Mucosa of stomach (tissue), 1 donor: ENCODE measurements at regions not wholly inside any gene's neighbourhood (a gene's known extent, or its start where the extent isn't known, plus 50 kb on each side); places are given as distances from the start of the nearest gene placed in this dataset.

Experiments
- H3K27me3 ChIP-seq: one replicate; pipeline ENCODE4 v1.7.0; 2013; ENCODE audit warnings: mild to moderate bottlenecking, low read length; ENCODE audit not compliant: control insufficient read depth, insufficient read depth
- H3K36me3 ChIP-seq: one replicate; pipeline ENCODE4 v1.7.0; 2013; ENCODE audit warnings: low read length; ENCODE audit not compliant: control insufficient read depth, insufficient read depth
- H3K4me1 ChIP-seq: one replicate; pipeline ENCODE4 v1.7.0; 2013; ENCODE audit warnings: mild to moderate bottlenecking, low read length; ENCODE audit not compliant: control insufficient read depth, insufficient read depth
- H3K4me3 ChIP-seq: one replicate; pipeline ENCODE4 v1.7.0; 2013; ENCODE audit warnings: low read length
- H3K9ac ChIP-seq: one replicate; pipeline ENCODE4 v1.7.0; 2013; ENCODE audit warnings: mild to moderate bottlenecking, low read length, moderate library complexity
- H3K9me3 ChIP-seq: one replicate; pipeline ENCODE4 v1.7.0; 2013; ENCODE audit warnings: mild to moderate bottlenecking, low read length, moderate library complexity; ENCODE audit not compliant: control insufficient read depth
- donor health status: Pancreatic carcinoma.

- Histone ChIP-seq H3K36me3 (no peaks in the 10 kb centered on the region), H3K9ac (no peak overlapping the region), H3K4me3 (no peak overlapping the region), H3K9me3 (no peaks in the 10 kb centered on the region), H3K27me3 (no peaks in the 10 kb centered on the region), H3K4me1 (no peaks in the 10 kb centered on the region)
Observed at GRCh38 chr1:166544036-166544435, 295.2 kb upstream of the POGK start.

- Histone ChIP-seq H3K9me3 (no peaks in the 10 kb centered on the region), H3K36me3 (no peaks in the 10 kb centered on the region), H3K27me3 (no peaks in the 10 kb centered on the region), H3K4me3 (no peak overlapping the region), H3K4me1 (no peaks in the 10 kb centered on the region), H3K9ac (no peak overlapping the region)
Observed at GRCh38 chr1:166544561-166544960, 294.7 kb upstream of the POGK start.

- Histone ChIP-seq H3K9me3 (no peaks in the 10 kb centered on the region), H3K36me3 (no peaks in the 10 kb centered on the region), H3K27me3 (no peaks in the 10 kb centered on the region), H3K9ac (no peak overlapping the region), H3K4me1 (no peaks in the 10 kb centered on the region), H3K4me3 (no peak overlapping the region)
Observed at GRCh38 chr1:166552706-166553105, 286.6 kb upstream of the POGK start.

- no peak overlapping the region for H3K4me3 ChIP-seq
- no peaks in the 10 kb centered on the region for H3K36me3 ChIP-seq
- no peaks in the 10 kb centered on the region for H3K9me3 ChIP-seq
- no peaks in the 10 kb centered on the region for H3K27me3 ChIP-seq
- no peak overlapping the region for H3K9ac ChIP-seq
- no peaks in the 10 kb centered on the region for H3K4me1 ChIP-seq
Observed at GRCh38 chr1:166570954-166571353, 268.3 kb upstream of the POGK start.

GRCh38 chr1:166573199-166573598 lies 266.1 kb upstream of the POGK start:
- no peaks in the 10 kb centered on the region for H3K9me3 ChIP-seq
- H3K4me1 ChIP-seq, result no peaks in the 10 kb centered on the region
- H3K9ac ChIP-seq, result no peak overlapping the region
- no peak overlapping the region for H3K4me3 ChIP-seq
- no peaks in the 10 kb centered on the region for H3K27me3 ChIP-seq
- no peaks in the 10 kb centered on the region for H3K36me3 ChIP-seq

- no peaks in the 10 kb centered on the region for H3K4me1 ChIP-seq
- no peak overlapping the region for H3K4me3 ChIP-seq
- H3K27me3 ChIP-seq, result no peaks in the 10 kb centered on the region
Observed at GRCh38 chr1:166579557-166580501, 259.4 kb upstream of the POGK start.

GRCh38 chr1:166588741-166589140 lies 250.5 kb upstream of the POGK start:
- Histone ChIP-seq H3K9ac (no peak overlapping the region), H3K4me3 (no peak overlapping the region), H3K4me1 (no peaks in the 10 kb centered on the region), H3K27me3 (no peaks in the 10 kb centered on the region), H3K9me3 (no peaks in the 10 kb centered on the region), H3K36me3 (no peaks in the 10 kb centered on the region)

More at GRCh38 chr1:166579557-166580501, 259.4 kb upstream of the POGK start:
- no peak overlapping the region for H3K9ac ChIP-seq
- H3K9me3 ChIP-seq, result no peaks in the 10 kb centered on the region
- H3K36me3 ChIP-seq, result no peaks in the 10 kb centered on the region

GRCh38 chr1:166590161-166590560 lies 249.1 kb upstream of the POGK start:
- no peaks in the 10 kb centered on the region for H3K36me3 ChIP-seq
- H3K4me3 ChIP-seq, result no peak overlapping the region
- no peak overlapping the region for H3K9ac ChIP-seq
- H3K9me3 ChIP-seq, result no peaks in the 10 kb centered on the region
- H3K4me1 ChIP-seq, result no peaks in the 10 kb centered on the region
- H3K27me3 ChIP-seq, result no peaks in the 10 kb centered on the region

GRCh38 chr1:166594646-166595045 lies 244.6 kb upstream of the POGK start:
- H3K4me1 ChIP-seq, result no peaks in the 10 kb centered on the region

GRCh38 chr1:166597516-166597915 lies 241.8 kb upstream of the POGK start:
- Histone ChIP-seq H3K9ac (no peak overlapping the region), H3K4me1 (no peaks in the 10 kb centered on the region), H3K9me3 (no peaks in the 10 kb centered on the region), H3K4me3 (no peak overlapping the region), H3K36me3 (no peaks in the 10 kb centered on the region), H3K27me3 (no peaks in the 10 kb centered on the region)

More at GRCh38 chr1:166594646-166595045, 244.6 kb upstream of the POGK start:
- Histone ChIP-seq H3K36me3 (no peaks in the 10 kb centered on the region), H3K9ac (no peak overlapping the region), H3K27me3 (no peaks in the 10 kb centered on the region), H3K9me3 (no peaks in the 10 kb centered on the region), H3K4me3 (no peak overlapping the region)

GRCh38 chr1:166600574-166600973 lies 238.7 kb upstream of the POGK start:
- Histone ChIP-seq H3K36me3 (no peaks in the 10 kb centered on the region), H3K4me3 (no peak overlapping the region), H3K27me3 (no peaks in the 10 kb centered on the region), H3K4me1 (no peaks in the 10 kb centered on the region), H3K9me3 (no peaks in the 10 kb centered on the region), H3K9ac (no peak overlapping the region)

- Histone ChIP-seq H3K36me3 (no peaks in the 10 kb centered on the region), H3K4me3 (no peak overlapping the region), H3K4me1 (no peaks in the 10 kb centered on the region), H3K9ac (no peak overlapping the region), H3K27me3 (no peaks in the 10 kb centered on the region), H3K9me3 (no peaks in the 10 kb centered on the region)
Observed at GRCh38 chr1:166601650-166602278, 237.5 kb upstream of the POGK start.
